ENCODE measurements at regions not wholly inside any gene's neighbourhood (a gene's known extent, or its start where the extent isn't known, plus 50 kb on each side); places are given as distances from the start of the nearest gene placed in this dataset.

GRCh38 chr18:56021136-56021808 lies 433.3 kb upstream of the TCF4 start:
- intact Hi-C loops (cut with micrococcal nuclease) = loop anchor here (10.0 kb wide), 1 partner anchor 64 kb away; no protein-coding TSS in a partner anchor
- no peaks in the 10 kb centered on the region for H3K9me3 ChIP-seq (ENCODE audit: control insufficient read depth, insufficient read depth, low read length)
- no peak overlapping the region for H3K27ac ChIP-seq (ENCODE audit: low read length)
- Mint-ChIP-seq H3K36me3 (no peaks in the 10 kb centered on the region), H3K4me3 (no peak overlapping the region), H3K27ac (no peak overlapping the region), H3K27me3 (ENCODE audit: low read depth in 2 of 2) (no peaks in the 10 kb centered on the region), H3K9me3 (peaks cover 7 to 8% of the 10 kb centered on the region in 2 donors), H3K4me1 (no peaks in the 10 kb centered on the region)
- ATAC-seq (no peak), DNase-seq (no peak)
- no peak for TF ChIP-seq CTCF (IDR thresholded peaks at IDR 0.05)
- no CpG with 5 or more reads among the region's 1 CpG for WGBS (ENCODE audit: insufficient coverage)
- H3K36me3 ChIP-seq (ENCODE audit: control insufficient read depth, insufficient read depth, low read length) = no peaks in the 10 kb centered on the region
- H3K4me1 ChIP-seq (ENCODE audit: control insufficient read depth, insufficient read depth, low read length) = no peaks in the 10 kb centered on the region
- H3K27me3 ChIP-seq (ENCODE audit: control insufficient read depth, insufficient read depth, low read length) = no peaks in the 10 kb centered on the region
- no peak overlapping the region for H3K4me3 ChIP-seq (ENCODE audit: low read length)

- WGBS (ENCODE audit: insufficient coverage) = 64% methylated on average over 4 of the region's 5 CpGs
- H3K4me1 ChIP-seq (ENCODE audit: control insufficient read depth, insufficient read depth, low read length) = no peaks in the 10 kb centered on the region
- no peaks in the 10 kb centered on the region for H3K27me3 ChIP-seq (ENCODE audit: control insufficient read depth, insufficient read depth, low read length)
- Mint-ChIP-seq H3K36me3 (no peaks in the 10 kb centered on the region), H3K4me3 (no peak overlapping the region), H3K9me3 (peaks cover 10 to 12% of the 10 kb centered on the region in 2 donors), H3K27me3 (ENCODE audit: low read depth in 2 of 2) (no peaks in the 10 kb centered on the region), H3K27ac (no peak overlapping the region), H3K4me1 (no peaks in the 10 kb centered on the region)
- H3K36me3 ChIP-seq (ENCODE audit: control insufficient read depth, insufficient read depth, low read length) = no peaks in the 10 kb centered on the region
- no peak overlapping the region for H3K27ac ChIP-seq (ENCODE audit: low read length)
- H3K9me3 ChIP-seq (ENCODE audit: control insufficient read depth, insufficient read depth, low read length) = no peaks in the 10 kb centered on the region
- no peak for DNase-seq
- no peak overlapping the region for H3K4me3 ChIP-seq (ENCODE audit: low read length)
- no peak for TF ChIP-seq CTCF (IDR thresholded peaks at IDR 0.05)
- intact Hi-C loops (cut with micrococcal nuclease) = loop anchor here (10.0 kb wide), 1 partner anchor 65 kb away; no protein-coding TSS in a partner anchor
- no peak for ATAC-seq
Observed at GRCh38 chr18:56019908-56020307, 431.9 kb upstream of the TCF4 start.

- no peak for TF ChIP-seq CTCF (IDR thresholded peaks at IDR 0.05)
- WGBS (ENCODE audit: insufficient coverage) = no CpG with 5 or more reads among the region's 2 CpGs
- no peak for DNase-seq
- intact Hi-C loops (cut with micrococcal nuclease) = no loop called here
- Mint-ChIP-seq H3K4me1 (no peaks in the 10 kb centered on the region), H3K36me3 (no peaks in the 10 kb centered on the region), H3K27me3 (ENCODE audit: low read depth in 2 of 2) (no peaks in the 10 kb centered on the region), H3K4me3 (no peak overlapping the region), H3K27ac (no peak overlapping the region), H3K9me3 (peaks cover 10 to 13% of the 10 kb centered on the region in 2 donors)
- no peak overlapping the region for H3K27ac ChIP-seq (ENCODE audit: low read length)
- H3K4me1 ChIP-seq (ENCODE audit: control insufficient read depth, insufficient read depth, low read length) = no peaks in the 10 kb centered on the region
- H3K27me3 ChIP-seq (ENCODE audit: control insufficient read depth, insufficient read depth, low read length) = no peaks in the 10 kb centered on the region
- ATAC-seq = no peak
- H3K9me3 ChIP-seq (ENCODE audit: control insufficient read depth, insufficient read depth, low read length) = no peaks in the 10 kb centered on the region
- no peaks in the 10 kb centered on the region for H3K36me3 ChIP-seq (ENCODE audit: control insufficient read depth, insufficient read depth, low read length)
- no peak overlapping the region for H3K4me3 ChIP-seq (ENCODE audit: low read length)
Observed at GRCh38 chr18:56019156-56019555, 431.2 kb upstream of the TCF4 start.

GRCh38 chr18:56009411-56009810 lies 421.4 kb upstream of the TCF4 start:
- no peaks in the 10 kb centered on the region for H3K36me3 Mint-ChIP-seq
- H3K4me3 ChIP-seq (ENCODE audit: low read length) = no peak overlapping the region
- H3K27ac ChIP-seq (ENCODE audit: low read length) = no peak overlapping the region
- no peak for DNase-seq
- no peak for ATAC-seq
- WGBS (ENCODE audit: insufficient coverage) = 89% methylated on average over 1 of the region's 1 CpG
- no peaks in the 10 kb centered on the region for H3K4me1 ChIP-seq (ENCODE audit: control insufficient read depth, insufficient read depth, low read length)
- no peak for TF ChIP-seq CTCF (IDR thresholded peaks at IDR 0.05)
- H3K4me3 Mint-ChIP-seq = no peak overlapping the region
- no peaks in the 10 kb centered on the region for H3K27me3 Mint-ChIP-seq (ENCODE audit: low read depth in 2 of 2)
- H3K27me3 ChIP-seq (ENCODE audit: control insufficient read depth, insufficient read depth, low read length) = no peaks in the 10 kb centered on the region
- H3K4me1 Mint-ChIP-seq = no peaks in the 10 kb centered on the region
- H3K9me3 Mint-ChIP-seq = peaks cover 2 to 15% of the 10 kb centered on the region in 2 donors
- no peaks in the 10 kb centered on the region for H3K36me3 ChIP-seq (ENCODE audit: control insufficient read depth, insufficient read depth, low read length)
- no peaks in the 10 kb centered on the region for H3K9me3 ChIP-seq (ENCODE audit: control insufficient read depth, insufficient read depth, low read length)
- H3K27ac Mint-ChIP-seq = no peak overlapping the region
- intact Hi-C loops (cut with micrococcal nuclease) = no loop called here
